ENCODE measurements at regions not wholly inside any gene's neighbourhood (a gene's known extent, or its start where the extent isn't known, plus 50 kb on each side); places are given as distances from the start of the nearest gene placed in this dataset.

GRCh38 chr22:48156603-48157355 lies 1394.3 kb downstream of the TBC1D22A start:
- no peak for DNase-seq (ENCODE audit: low read depth in 1 of 2, low spot score in 1 of 2)
- TF ChIP-seq, protein P1, sequence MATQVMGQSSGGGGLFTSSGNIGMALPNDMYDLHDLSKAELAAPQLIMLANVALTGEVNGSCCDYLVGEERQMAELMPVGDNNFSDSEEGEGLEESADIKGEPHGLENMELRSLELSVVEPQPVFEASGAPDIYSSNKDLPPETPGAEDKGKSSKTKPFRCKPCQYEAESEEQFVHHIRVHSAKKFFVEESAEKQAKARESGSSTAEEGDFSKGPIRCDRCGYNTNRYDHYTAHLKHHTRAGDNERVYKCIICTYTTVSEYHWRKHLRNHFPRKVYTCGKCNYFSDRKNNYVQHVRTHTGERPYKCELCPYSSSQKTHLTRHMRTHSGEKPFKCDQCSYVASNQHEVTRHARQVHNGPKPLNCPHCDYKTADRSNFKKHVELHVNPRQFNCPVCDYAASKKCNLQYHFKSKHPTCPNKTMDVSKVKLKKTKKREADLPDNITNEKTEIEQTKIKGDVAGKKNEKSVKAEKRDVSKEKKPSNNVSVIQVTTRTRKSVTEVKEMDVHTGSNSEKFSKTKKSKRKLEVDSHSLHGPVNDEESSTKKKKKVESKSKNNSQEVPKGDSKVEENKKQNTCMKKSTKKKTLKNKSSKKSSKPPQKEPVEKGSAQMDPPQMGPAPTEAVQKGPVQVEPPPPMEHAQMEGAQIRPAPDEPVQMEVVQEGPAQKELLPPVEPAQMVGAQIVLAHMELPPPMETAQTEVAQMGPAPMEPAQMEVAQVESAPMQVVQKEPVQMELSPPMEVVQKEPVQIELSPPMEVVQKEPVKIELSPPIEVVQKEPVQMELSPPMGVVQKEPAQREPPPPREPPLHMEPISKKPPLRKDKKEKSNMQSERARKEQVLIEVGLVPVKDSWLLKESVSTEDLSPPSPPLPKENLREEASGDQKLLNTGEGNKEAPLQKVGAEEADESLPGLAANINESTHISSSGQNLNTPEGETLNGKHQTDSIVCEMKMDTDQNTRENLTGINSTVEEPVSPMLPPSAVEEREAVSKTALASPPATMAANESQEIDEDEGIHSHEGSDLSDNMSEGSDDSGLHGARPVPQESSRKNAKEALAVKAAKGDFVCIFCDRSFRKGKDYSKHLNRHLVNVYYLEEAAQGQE (IDR thresholded peaks at IDR 0.05; ENCODE audit: insufficient replicate concordance, low read depth), result no peak
- TF ChIP-seq CTCF (IDR thresholded peaks at IDR 0.05; ENCODE audit: insufficient read depth, low read length) (no peak), GABPA (IDR thresholded peaks at IDR 0.05; ENCODE audit: low read depth) (no peak), POLR2AphosphoS5 (IDR thresholded peaks at IDR 0.05; ENCODE audit: low read depth) (no peak), SPI1 (IDR thresholded peaks at IDR 0.05; ENCODE audit: borderline replicate concordance, low read depth) (no peak)
- no peak overlapping the region for H3K27ac ChIP-seq (replicated peaks)
- no peaks in the 10 kb centered on the region for H3K27me3 ChIP-seq (ENCODE audit: insufficient read depth, poor library complexity, severe bottlenecking)
- H3K4me3 ChIP-seq (replicated peaks; ENCODE audit: insufficient read depth, low read length), result no peak overlapping the region

- no peak for DNase-seq (ENCODE audit: low read depth in 1 of 2, low spot score in 1 of 2)
- Histone ChIP-seq H3K27ac (replicated peaks) (no peak overlapping the region), H3K27me3 (ENCODE audit: insufficient read depth, poor library complexity, severe bottlenecking) (no peaks in the 10 kb centered on the region), H3K4me3 (replicated peaks; ENCODE audit: insufficient read depth, low read length) (no peak overlapping the region)
- TF ChIP-seq, protein P1 (IDR thresholded peaks at IDR 0.05; ENCODE audit: insufficient replicate concordance, low read depth), result no peak
- no peak for TF ChIP-seq GABPA (IDR thresholded peaks at IDR 0.05; ENCODE audit: low read depth)
- no peak for TF ChIP-seq CTCF (IDR thresholded peaks at IDR 0.05; ENCODE audit: insufficient read depth, low read length)
- no peak for TF ChIP-seq POLR2AphosphoS5 (IDR thresholded peaks at IDR 0.05; ENCODE audit: low read depth)
- TF ChIP-seq SPI1 (IDR thresholded peaks at IDR 0.05; ENCODE audit: borderline replicate concordance, low read depth), result no peak
Measured at GRCh38 chr22:48155446-48155845, 1393.0 kb downstream of the TBC1D22A start.

DNA sequence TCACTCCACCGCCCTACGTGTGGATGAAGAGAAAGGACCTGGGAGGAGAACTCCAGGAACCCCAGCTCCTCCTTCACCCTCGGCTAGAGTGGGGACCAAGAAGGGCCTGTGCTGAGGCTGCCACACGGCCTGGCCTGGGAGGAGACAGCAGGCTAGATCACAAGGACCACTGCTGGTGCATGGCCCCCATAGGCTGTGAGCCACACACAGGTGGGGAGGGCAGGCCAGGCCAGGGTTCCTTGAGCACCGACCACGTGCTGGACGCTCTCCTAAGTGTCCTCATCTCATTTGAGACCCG lies 1392.4 kb downstream of the TBC1D22A start:
- no peak for DNase-seq (ENCODE audit: low read depth in 1 of 2, low spot score in 1 of 2)
- TF ChIP-seq SPI1 (IDR thresholded peaks at IDR 0.05; ENCODE audit: borderline replicate concordance, low read depth), result no peak
- TF ChIP-seq POLR2AphosphoS5 (IDR thresholded peaks at IDR 0.05; ENCODE audit: low read depth), result no peak
- TF ChIP-seq, protein P1 (IDR thresholded peaks at IDR 0.05; ENCODE audit: insufficient replicate concordance, low read depth), result no peak
- no peak for TF ChIP-seq GABPA (IDR thresholded peaks at IDR 0.05; ENCODE audit: low read depth)
- no peak for TF ChIP-seq CTCF (IDR thresholded peaks at IDR 0.05; ENCODE audit: insufficient read depth, low read length)
- no peak overlapping the region for H3K4me3 ChIP-seq (replicated peaks; ENCODE audit: insufficient read depth, low read length)
- H3K27me3 ChIP-seq (ENCODE audit: insufficient read depth, poor library complexity, severe bottlenecking), result no peaks in the 10 kb centered on the region
- H3K27ac ChIP-seq (replicated peaks), result no peak overlapping the region

All from HL-60 (cell line).